HL-60 (cell line): ENCODE measurements at regions not wholly inside any gene's neighbourhood (a gene's known extent, or its start where the extent isn't known, plus 50 kb on each side); places are given as distances from the start of the nearest gene placed in this dataset.

Experiments
- DNase-seq, 2 experiments: peaks; one replicate each; pipeline ENCODE4 v3.0.0-alpha.2; 2010 to 2020; ENCODE audit warnings: low read depth in 1 of 2, low spot score in 1 of 2
- H3K27ac ChIP-seq: fragments of 250-450 bp; sonication (Bioruptor Pico); replicated peaks from 2 replicates; pipeline ENCODE4 v1.5.1; 2020; ENCODE audit warnings: mild to moderate bottlenecking, moderate library complexity
- H3K27me3 ChIP-seq: fragments of 250-450 bp; sonication (Bioruptor Pico); 2 replicates; pipeline ENCODE4 v1.5.1; 2021; ENCODE audit warnings: mild to moderate bottlenecking, moderate library complexity; ENCODE audit not compliant: insufficient read depth, poor library complexity, severe bottlenecking
- H3K4me3 ChIP-seq: replicated peaks from 2 replicates; pipeline ENCODE4 v1.5.1; 2011; ENCODE audit warnings: mild to moderate bottlenecking, control low read depth, low read length; ENCODE audit not compliant: insufficient read depth
- CTCF ChIP-seq: IDR thresholded peaks from one replicate; pipeline ENCODE4 v1.5.1; 2011; ENCODE audit warnings: low read length, control low read depth, inconsistent platforms; ENCODE audit not compliant: insufficient read depth
- GABPA ChIP-seq: IDR thresholded peaks from 2 replicates; pipeline ENCODE4 v1.6.1; 2012; ENCODE audit warnings: low read depth
- POLR2AphosphoS5 ChIP-seq: IDR thresholded peaks from 2 replicates; pipeline ENCODE4 v1.6.1; 2012; ENCODE audit warnings: low read depth
- REST ChIP-seq: IDR thresholded peaks from 2 replicates; pipeline ENCODE4 v1.6.1; 2012; ENCODE audit warnings: low read depth; ENCODE audit not compliant: insufficient replicate concordance
- SPI1 ChIP-seq: IDR thresholded peaks from 2 replicates; pipeline ENCODE4 v1.6.1; 2012; ENCODE audit warnings: low read depth, mild to moderate bottlenecking, borderline replicate concordance

GRCh38 chr1:189977184-189977583 is 500.5 kb downstream of the BRINP3 start:
- H3K27ac ChIP-seq, result no peak overlapping the region
- H3K27me3 ChIP-seq, result no peaks in the 10 kb centered on the region
- TF ChIP-seq GABPA (no peak), SPI1 (no peak), POLR2AphosphoS5 (no peak), REST (no peak), CTCF (no peak)

GRCh38 chr1:189983166-189983890 is 494.3 kb downstream of the BRINP3 start:
- no peak for DNase-seq
- H3K27ac ChIP-seq, result no peak overlapping the region
- TF ChIP-seq SPI1 (no peak), REST (no peak), CTCF (no peak), GABPA (no peak), POLR2AphosphoS5 (no peak)
- no peak overlapping the region for H3K4me3 ChIP-seq
- no peaks in the 10 kb centered on the region for H3K27me3 ChIP-seq

More at GRCh38 chr1:189977184-189977583, 500.5 kb downstream of the BRINP3 start:
- no peak for DNase-seq
- no peak overlapping the region for H3K4me3 ChIP-seq

GRCh38 chr1:189986516-189986915 is 491.1 kb downstream of the BRINP3 start:
- no peaks in the 10 kb centered on the region for H3K27me3 ChIP-seq
- no peak overlapping the region for H3K4me3 ChIP-seq
- no peak overlapping the region for H3K27ac ChIP-seq
- no peak for DNase-seq
- TF ChIP-seq SPI1, result no peak
- no peak for TF ChIP-seq REST
- no peak for TF ChIP-seq GABPA
- TF ChIP-seq POLR2AphosphoS5, result no peak
- TF ChIP-seq CTCF, result no peak
